ENCODE measurements at regions not wholly inside any gene's neighbourhood (a gene's known extent, or its start where the extent isn't known, plus 50 kb on each side); places are given as distances from the start of the nearest gene placed in this dataset.

DNA sequence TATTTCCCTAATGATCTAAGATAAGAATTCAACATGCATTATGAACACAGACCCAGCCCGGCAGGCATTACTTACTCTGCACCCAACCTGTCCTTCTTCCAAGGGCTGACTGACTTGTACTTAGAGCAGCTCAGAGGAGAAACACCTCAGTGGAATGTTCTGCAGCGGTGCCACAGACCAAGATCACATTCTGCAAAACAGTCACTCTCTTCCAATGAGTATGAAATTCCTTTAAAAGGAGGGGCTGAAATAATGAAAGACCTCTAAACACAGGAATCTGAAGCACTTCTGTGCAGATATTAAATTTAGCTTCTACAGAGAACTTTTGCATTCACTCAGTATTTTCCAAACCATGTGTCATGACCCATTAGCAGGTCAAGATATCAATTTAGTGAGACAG is 172.9 kb downstream of the ZDHHC21 start:
- TF ChIP-seq, protein P1, sequence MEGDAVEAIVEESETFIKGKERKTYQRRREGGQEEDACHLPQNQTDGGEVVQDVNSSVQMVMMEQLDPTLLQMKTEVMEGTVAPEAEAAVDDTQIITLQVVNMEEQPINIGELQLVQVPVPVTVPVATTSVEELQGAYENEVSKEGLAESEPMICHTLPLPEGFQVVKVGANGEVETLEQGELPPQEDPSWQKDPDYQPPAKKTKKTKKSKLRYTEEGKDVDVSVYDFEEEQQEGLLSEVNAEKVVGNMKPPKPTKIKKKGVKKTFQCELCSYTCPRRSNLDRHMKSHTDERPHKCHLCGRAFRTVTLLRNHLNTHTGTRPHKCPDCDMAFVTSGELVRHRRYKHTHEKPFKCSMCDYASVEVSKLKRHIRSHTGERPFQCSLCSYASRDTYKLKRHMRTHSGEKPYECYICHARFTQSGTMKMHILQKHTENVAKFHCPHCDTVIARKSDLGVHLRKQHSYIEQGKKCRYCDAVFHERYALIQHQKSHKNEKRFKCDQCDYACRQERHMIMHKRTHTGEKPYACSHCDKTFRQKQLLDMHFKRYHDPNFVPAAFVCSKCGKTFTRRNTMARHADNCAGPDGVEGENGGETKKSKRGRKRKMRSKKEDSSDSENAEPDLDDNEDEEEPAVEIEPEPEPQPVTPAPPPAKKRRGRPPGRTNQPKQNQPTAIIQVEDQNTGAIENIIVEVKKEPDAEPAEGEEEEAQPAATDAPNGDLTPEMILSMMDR (IDR thresholded peaks at IDR 0.05), result no peak
- no peak for TF ChIP-seq POLR2A (IDR thresholded peaks at IDR 0.05)
